ENCODE measurements at regions not wholly inside any gene's neighbourhood (a gene's known extent, or its start where the extent isn't known, plus 50 kb on each side); places are given as distances from the start of the nearest gene placed in this dataset.

GRCh38 chr15:36235173-36235572 is 344.3 kb upstream of the CDIN1 start:
- no peak for DNase-seq
- intact Hi-C loops (cut with micrococcal nuclease), result no loop called here
- ATAC-seq, result no peak

GRCh38 chr15:36239509-36239908 is 339.9 kb upstream of the CDIN1 start:
- no peak for ATAC-seq

DNA sequence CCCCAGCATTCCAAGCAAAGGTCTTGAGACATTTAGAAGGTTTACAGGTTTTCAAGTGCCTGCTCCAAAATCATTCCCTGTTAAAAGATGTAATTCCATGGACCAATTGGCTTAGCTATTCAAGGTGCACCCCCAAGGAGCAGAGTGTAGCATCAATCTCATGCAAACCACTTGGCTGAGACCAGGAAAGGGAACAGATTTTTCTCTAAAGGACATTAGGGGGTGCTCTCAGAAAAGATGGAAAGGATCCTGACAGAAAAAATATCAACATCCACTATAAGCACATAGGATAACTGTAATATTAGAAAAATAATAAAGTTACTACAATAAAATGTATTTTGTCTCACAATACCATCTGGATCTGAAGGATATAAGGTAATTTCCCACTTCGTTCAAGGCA is 328.0 kb upstream of the CDIN1 start:
- ATAC-seq (no peak), DNase-seq (no peak)
- intact Hi-C loops (cut with micrococcal nuclease), result no loop called here

More at GRCh38 chr15:36239509-36239908, 339.9 kb upstream of the CDIN1 start:
- no peak for DNase-seq
- intact Hi-C loops (cut with micrococcal nuclease), result no loop called here

DNA sequence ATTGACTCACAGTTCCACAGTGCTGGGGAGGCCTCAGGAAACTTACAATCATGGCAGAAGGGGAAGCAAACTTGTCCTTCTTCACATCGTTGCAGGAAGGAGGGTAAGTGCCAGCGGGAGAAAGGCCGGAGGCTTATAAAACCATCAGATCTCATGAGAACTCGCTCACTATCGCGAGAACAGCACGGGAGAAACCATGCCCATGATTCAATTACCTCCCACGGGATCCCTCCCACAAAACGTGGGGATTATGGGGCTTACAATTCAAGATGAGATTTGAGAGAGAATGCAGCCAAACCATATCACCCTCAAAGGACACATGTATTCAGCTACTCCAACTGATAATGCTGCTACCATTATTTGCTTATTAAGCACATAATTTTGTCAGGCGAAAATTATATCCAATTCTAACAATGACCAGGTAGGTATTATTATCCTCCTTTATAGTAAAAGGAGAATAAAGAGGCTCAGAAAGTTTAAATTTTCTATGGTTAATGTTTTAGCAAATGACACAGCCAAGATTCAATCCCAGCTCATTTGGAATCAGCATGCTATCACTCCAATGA is 327.2 kb upstream of the CDIN1 start:
- ATAC-seq (no peak), DNase-seq (no peak)
- intact Hi-C loops (cut with micrococcal nuclease), result no loop called here

DNA sequence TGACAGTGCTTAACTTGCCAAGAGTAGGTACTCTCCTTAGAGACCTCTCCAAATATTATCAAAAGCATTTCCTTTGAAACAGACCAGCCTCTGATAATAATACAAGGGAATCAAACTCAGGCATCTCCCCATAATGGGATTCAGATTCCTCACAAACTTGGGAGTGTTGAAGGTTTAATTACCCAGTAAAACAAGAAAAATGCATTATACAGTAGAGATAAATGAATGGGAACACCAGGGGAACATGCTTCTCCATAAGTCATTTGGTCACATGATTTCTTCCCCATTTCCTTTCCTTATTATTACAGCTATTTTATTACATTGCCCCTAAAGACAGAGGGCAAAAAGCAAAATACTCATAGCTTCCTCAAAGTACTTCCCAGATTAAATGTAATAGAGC is 325.0 kb upstream of the CDIN1 start:
- no peak for DNase-seq
- intact Hi-C loops (cut with micrococcal nuclease), result no loop called here
- ATAC-seq, result no peak

- ATAC-seq (no peak), DNase-seq (no peak)
- intact Hi-C loops (cut with micrococcal nuclease), result no loop called here
Observed at GRCh38 chr15:36256404-36256807, 323.0 kb upstream of the CDIN1 start.

DNA sequence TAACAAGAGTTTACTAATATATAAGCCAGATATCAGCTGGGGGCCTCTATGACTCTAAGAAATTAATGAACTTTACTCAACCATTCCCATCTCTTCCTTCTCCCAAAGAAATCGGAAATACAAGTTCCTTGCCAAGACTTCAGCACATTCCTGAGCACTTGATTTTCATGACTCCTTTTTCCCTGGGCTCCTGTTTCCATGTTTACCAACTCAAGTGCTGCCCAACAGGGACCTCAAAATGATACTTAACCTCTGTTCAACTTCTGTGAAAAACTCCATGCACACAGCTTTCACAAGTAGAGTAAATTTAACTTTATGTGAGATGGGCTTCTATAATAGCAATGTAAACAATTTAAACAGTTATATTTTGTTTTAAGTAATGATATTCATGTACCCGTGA is 315.8 kb upstream of the CDIN1 start:
- intact Hi-C loops (cut with micrococcal nuclease), result no loop called here
- DNase-seq, result no peak

GRCh38 chr15:36265422-36265821 is 314.0 kb upstream of the CDIN1 start:
- DNase-seq, result no peak
- no peak for ATAC-seq
- intact Hi-C loops (cut with micrococcal nuclease), result no loop called here

More for the DNA sequence above, 315.8 kb upstream of the CDIN1 start:
- ATAC-seq, result no peak

DNA sequence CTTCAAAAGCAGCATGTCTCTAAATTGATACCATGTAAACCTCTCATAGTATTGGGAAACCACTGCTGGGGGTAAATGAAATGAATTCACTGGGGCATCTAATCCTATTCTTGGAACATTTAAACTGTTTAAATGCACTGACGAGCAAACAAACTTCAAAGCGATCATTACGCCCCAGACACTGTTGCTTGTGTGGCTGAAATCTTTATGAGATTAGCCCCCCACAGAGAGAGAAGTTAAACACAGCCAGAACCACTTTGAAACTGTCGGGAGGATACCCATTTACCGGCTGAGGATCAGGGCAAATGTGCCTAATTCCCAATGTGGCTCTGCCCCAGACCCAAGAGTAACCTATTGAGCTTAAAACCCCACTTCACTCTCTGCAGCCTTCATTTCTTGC is 308.4 kb upstream of the CDIN1 start:
- intact Hi-C loops (cut with micrococcal nuclease), result no loop called here
- no peak for DNase-seq
- ATAC-seq, result no peak

- ATAC-seq (no peak), DNase-seq (no peak)
- intact Hi-C loops (cut with micrococcal nuclease), result no loop called here
Observed at GRCh38 chr15:36275656-36276055, 303.8 kb upstream of the CDIN1 start.

DNA sequence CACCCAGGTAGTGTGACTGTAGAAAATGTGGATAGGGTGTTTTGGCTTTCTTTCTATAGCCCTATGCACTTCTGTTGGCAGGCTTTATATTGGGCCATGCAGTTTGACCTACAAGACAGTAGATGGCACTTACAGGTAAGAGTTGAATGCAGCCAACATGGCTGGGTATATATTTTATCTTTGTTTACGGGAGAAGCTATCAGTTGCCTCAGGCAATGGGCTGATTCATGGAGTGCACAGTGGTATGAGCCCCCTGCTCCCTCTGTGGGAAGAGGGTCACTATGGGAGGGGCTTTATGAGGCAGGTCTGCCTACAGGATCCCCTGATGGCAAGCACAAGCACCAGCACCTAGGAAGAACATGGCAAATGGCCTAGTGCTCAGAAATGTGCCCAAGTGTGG is 301.2 kb upstream of the CDIN1 start:
- intact Hi-C loops (cut with micrococcal nuclease), result no loop called here
- ATAC-seq (no peak), DNase-seq (no peak)

DNA sequence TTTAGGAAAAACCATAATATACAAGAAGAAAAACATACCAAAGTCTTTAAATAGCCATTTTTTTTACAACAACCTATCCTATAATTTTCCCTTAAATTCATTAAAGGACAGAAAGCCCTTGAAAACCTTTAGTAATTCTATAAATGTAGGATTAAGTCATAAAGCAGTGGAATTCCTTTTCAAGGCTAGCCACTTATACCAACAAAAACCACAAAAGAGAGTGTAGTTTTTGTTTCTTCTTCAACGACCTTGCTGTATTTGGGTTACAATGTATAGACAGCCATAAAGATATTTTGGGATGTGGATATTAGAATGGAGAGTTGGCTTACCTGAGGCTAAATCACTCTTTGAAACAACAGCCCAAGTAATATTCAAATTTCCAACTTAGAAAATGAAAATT is 296.6 kb upstream of the CDIN1 start:
- DNase-seq (no peak), ATAC-seq (no peak)
- intact Hi-C loops (cut with micrococcal nuclease), result no loop called here

GRCh38 chr15:36284911-36285310 is 294.5 kb upstream of the CDIN1 start:
- intact Hi-C loops (cut with micrococcal nuclease), result no loop called here
- ATAC-seq, result no peak
- DNase-seq, result no peak

DNA sequence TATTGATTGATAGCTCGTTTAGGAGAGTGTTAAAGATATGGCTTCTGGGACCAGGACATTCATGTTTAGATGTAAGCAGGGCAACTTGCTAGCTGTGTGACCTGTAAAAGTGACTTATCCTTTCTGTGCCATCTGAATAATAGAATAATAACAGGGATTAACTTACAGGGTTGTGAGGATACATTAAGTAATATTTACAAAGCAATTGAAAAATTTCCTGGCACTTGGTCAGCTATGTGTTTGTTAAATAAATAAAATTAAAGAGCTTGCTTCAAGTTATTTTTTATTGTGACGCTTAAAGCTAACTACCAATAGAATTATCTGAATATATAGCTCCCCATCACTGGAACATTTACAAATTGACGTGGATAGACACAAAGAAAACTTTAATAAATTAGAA is 287.9 kb upstream of the CDIN1 start:
- ATAC-seq (no peak), DNase-seq (no peak)
- intact Hi-C loops (cut with micrococcal nuclease), result no loop called here

GRCh38 chr15:36294359-36294758 is 285.1 kb upstream of the CDIN1 start:
- intact Hi-C loops (cut with micrococcal nuclease), result no loop called here
- no peak for DNase-seq
- no peak for ATAC-seq

GRCh38 chr15:36301947-36302346 is 277.5 kb upstream of the CDIN1 start:
- DNase-seq (no peak), ATAC-seq (no peak)
- intact Hi-C loops (cut with micrococcal nuclease), result no loop called here

- intact Hi-C loops (cut with micrococcal nuclease), result no loop called here
- DNase-seq (no peak), ATAC-seq (no peak)
Observed at GRCh38 chr15:36313021-36313420, 266.4 kb upstream of the CDIN1 start.

DNA sequence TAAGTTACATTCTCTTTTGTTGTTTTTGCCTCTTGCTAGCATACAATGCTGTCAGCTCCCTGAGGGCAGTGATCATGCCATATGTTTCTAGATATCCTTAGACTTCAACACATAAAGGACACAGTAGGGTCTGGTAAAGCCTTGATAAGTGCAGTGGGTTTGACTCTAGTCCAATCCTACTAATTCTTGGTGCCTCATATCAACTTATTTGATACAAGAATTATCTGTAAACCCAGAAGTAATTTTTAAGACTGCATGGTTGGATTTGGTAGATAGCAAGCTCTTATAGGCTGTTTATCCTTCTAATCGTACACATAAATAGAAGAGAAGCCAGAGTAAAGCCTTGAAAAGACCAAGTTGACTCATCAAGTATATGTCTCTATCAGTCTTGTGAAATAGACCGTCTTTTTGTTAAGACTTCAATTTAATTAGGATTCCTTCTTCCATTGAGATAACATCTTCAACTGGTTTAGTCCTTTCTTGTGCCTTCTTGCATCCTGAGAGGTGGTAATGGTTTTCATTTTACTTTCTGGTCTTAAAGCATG is 265.6 kb upstream of the CDIN1 start:
- no peak for ATAC-seq
- intact Hi-C loops (cut with micrococcal nuclease), result no loop called here
- no peak for DNase-seq

GRCh38 chr15:36315649-36316048 is 263.8 kb upstream of the CDIN1 start:
- intact Hi-C loops (cut with micrococcal nuclease), result no loop called here
- no peak for DNase-seq
- ATAC-seq, result no peak

DNA sequence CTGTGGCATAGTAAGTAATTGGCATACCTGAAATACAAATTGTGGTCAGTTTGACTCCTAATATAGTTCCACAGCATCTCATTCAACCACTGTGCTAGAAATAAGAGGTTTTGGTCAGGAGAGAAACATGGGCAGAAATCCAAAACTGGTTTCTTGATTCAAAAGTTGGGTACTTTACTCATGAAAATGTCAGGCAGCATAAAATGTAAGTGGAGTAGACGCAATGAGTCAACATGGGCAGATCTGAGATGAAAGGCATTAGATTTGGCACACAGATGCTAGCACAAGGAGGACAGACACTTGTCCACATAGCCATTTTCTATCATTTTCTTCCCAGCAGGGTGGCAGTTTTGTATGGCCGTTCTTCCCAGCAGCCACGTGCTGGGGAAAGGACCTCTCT is 255.8 kb upstream of the CDIN1 start:
- intact Hi-C loops (cut with micrococcal nuclease), result no loop called here
- ATAC-seq, result no peak

DNA sequence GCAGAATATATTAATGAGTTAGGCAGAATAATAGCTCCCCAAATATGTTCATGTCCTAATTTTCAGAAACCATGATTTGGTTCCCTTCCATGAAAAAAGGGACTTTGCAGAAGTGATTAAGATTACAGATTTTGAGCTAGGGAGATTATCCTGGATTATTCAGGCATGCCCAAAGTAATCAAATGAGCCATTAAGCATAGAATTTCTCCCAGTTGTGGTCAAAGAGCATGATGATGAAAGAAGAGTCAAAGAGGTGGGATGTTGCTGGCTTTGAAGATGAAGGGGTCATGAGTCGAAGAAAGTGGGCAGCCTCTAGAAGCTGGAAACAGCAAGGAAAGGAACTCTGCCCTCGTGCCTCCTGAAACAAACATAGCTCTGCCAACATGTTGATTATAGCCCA is 254.2 kb upstream of the CDIN1 start:
- intact Hi-C loops (cut with micrococcal nuclease), result no loop called here
- ATAC-seq, result no peak
- no peak for DNase-seq

More for the DNA sequence above, 255.8 kb upstream of the CDIN1 start:
- DNase-seq, result no peak

DNA sequence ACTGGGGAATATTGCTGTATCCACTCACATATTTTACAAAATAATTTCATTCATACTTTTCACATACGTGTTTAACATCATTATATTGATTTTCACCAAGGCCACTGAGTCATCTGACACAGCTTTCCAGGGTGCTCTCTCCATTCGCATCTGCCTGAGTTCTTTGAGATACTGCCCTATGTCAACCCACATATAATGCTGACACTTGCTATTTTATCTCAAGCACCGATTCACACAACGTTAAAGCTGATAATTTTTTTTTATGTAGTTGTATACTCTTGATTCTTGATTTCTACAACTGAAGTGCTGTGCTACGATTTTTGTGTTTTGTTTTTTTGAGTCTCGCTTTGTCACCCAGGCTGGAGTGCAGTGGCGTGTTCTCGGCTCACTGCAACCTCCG is 249.8 kb upstream of the CDIN1 start:
- DNase-seq, result no peak
- intact Hi-C loops (cut with micrococcal nuclease), result no loop called here
- ATAC-seq, result no peak
